ENCODE measurements at regions not wholly inside any gene's neighbourhood (a gene's known extent, or its start where the extent isn't known, plus 50 kb on each side); places are given as distances from the start of the nearest gene placed in this dataset.
"Not testable (repeated sequence)": the region's sequence is repeated elsewhere in the genome, so short reads cannot be mapped to it uniquely, and the experiment has no call there.

GRCh38 chr5:17401470-17402288 is 96.4 kb upstream of the TAF11L2 start:
- no peak for DNase-seq

GRCh38 chr5:17402289-17403121 is 95.5 kb upstream of the TAF11L2 start:
- DNase-seq = no peak

- DNase-seq = no peak
These were observed 94.1 kb upstream of the TAF11L2 start for GRCh38 chr5:17403695-17404490.

- DNase-seq = no peak
These were observed 92.1 kb upstream of the TAF11L2 start for GRCh38 chr5:17405976-17406375.

- no peak for DNase-seq
These were observed 91.6 kb upstream of the TAF11L2 start for GRCh38 chr5:17406423-17406838.

GRCh38 chr5:17411436-17412402 is 86.3 kb upstream of the TAF11L2 start:
- no peak for DNase-seq

GRCh38 chr5:17412760-17413671 is 85.0 kb upstream of the TAF11L2 start:
- DNase-seq = no peak

- no peak for DNase-seq
These were observed 84.3 kb upstream of the TAF11L2 start for GRCh38 chr5:17413691-17414090.

GRCh38 chr5:17415321-17415758 is 82.7 kb upstream of the TAF11L2 start:
- DNase-seq = no peak

GRCh38 chr5:17416374-17416773 is 81.7 kb upstream of the TAF11L2 start:
- DNase-seq = not testable (repeated sequence)

- no peak for DNase-seq
These were observed 73.4 kb upstream of the TAF11L2 start for GRCh38 chr5:17424674-17425073.

GRCh38 chr5:17425385-17426070 is 72.5 kb upstream of the TAF11L2 start:
- DNase-seq = no peak

GRCh38 chr5:17426104-17426749 is 71.8 kb upstream of the TAF11L2 start:
- no peak for DNase-seq

- no peak for DNase-seq
These were observed 69.7 kb upstream of the TAF11L2 start for GRCh38 chr5:17428176-17428800.

GRCh38 chr5:17429353-17429752 is 68.7 kb upstream of the TAF11L2 start:
- no peak for DNase-seq

- DNase-seq = no peak
These were observed 67.8 kb upstream of the TAF11L2 start for GRCh38 chr5:17430241-17430640.

- no peak for DNase-seq
These were observed 66.6 kb upstream of the TAF11L2 start for GRCh38 chr5:17431272-17432050.

GRCh38 chr5:17432569-17432968 is 65.5 kb upstream of the TAF11L2 start:
- DNase-seq = no peak

All from bone marrow (tissue), 2 donors.